ENCODE measurements at regions not wholly inside any gene's neighbourhood (a gene's known extent, or its start where the extent isn't known, plus 50 kb on each side); places are given as distances from the start of the nearest gene placed in this dataset.

DNA sequence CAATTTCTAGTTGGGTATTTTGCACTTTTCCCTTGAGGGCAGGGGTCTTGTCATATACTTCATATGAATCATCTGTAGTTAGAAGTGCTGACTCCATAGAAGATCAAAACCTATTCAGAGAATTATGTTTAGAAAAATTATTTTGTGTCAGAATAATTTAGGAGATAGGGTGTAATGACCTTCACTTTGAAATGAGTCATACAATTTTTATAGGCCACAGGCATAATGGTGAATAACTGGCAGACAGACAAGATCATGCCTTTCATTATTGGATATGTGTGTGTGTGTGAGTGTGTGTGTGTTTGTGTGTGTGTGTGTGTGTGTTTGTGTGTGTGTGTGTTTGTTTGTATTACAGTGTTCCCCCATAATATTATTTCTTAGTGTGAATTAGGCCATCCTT lies 523.0 kb downstream of the ANKRD7 start:
- TF ChIP-seq, protein P1, sequence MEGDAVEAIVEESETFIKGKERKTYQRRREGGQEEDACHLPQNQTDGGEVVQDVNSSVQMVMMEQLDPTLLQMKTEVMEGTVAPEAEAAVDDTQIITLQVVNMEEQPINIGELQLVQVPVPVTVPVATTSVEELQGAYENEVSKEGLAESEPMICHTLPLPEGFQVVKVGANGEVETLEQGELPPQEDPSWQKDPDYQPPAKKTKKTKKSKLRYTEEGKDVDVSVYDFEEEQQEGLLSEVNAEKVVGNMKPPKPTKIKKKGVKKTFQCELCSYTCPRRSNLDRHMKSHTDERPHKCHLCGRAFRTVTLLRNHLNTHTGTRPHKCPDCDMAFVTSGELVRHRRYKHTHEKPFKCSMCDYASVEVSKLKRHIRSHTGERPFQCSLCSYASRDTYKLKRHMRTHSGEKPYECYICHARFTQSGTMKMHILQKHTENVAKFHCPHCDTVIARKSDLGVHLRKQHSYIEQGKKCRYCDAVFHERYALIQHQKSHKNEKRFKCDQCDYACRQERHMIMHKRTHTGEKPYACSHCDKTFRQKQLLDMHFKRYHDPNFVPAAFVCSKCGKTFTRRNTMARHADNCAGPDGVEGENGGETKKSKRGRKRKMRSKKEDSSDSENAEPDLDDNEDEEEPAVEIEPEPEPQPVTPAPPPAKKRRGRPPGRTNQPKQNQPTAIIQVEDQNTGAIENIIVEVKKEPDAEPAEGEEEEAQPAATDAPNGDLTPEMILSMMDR (IDR thresholded peaks at IDR 0.05; ENCODE audit: borderline replicate concordance, extremely low read depth, low read length, poor library complexity, severe bottlenecking): no peak
- TF ChIP-seq EZH2 (IDR thresholded peaks at IDR 0.05; ENCODE audit: borderline replicate concordance, low read depth, low read length, severe bottlenecking): no peak

All from DND-41 (cell line).